ENCODE measurements at regions not wholly inside any gene's neighbourhood (a gene's known extent, or its start where the extent isn't known, plus 50 kb on each side); places are given as distances from the start of the nearest gene placed in this dataset.
"Not testable (repeated sequence)": the region's sequence is repeated elsewhere in the genome, so short reads cannot be mapped to it uniquely, and the experiment has no call there.

- DNase-seq (ENCODE audit: low spot score); intact Hi-C loops (cut with DNase I): not testable (repeated sequence)
Measured at GRCh38 chrX:90575155-90575554, 653.4 kb downstream of the TGIF2LX start.

DNA sequence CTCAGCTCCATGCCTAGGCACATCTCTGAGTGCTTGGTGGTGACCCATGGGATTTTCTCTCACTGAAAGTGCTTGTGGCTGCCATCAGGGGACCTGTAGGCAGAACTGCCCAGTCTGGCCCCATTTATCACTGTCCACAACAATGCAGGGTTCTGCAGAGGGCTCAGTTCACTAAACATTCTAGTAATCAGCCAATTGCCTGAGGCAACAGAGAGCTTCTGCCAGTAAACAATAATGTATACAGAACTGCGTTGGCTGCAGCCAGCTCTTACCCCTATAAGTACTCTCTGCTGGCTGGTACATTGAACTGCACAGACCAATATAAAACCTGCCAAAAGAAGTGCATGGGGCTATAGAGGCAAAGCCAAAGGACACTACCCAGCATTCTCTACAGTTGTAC, 680.2 kb downstream of the TGIF2LX start:
- intact Hi-C loops (cut with DNase I), result not testable (repeated sequence)

GRCh38 chrX:90605736-90606135, 684.0 kb downstream of the TGIF2LX start:
- DNase-seq (ENCODE audit: low spot score); intact Hi-C loops (cut with DNase I): not testable (repeated sequence)

More for the DNA sequence above, 680.2 kb downstream of the TGIF2LX start:
- not testable (repeated sequence) for DNase-seq (ENCODE audit: low spot score)

- peak; percentile 76 for DNase-seq (ENCODE audit: low spot score)
Measured at GRCh38 chrX:90617710-90618325, 696.1 kb downstream of the TGIF2LX start.

GRCh38 chrX:90665161-90665560, 743.5 kb downstream of the TGIF2LX start:
- DNase-seq (ENCODE audit: low spot score); intact Hi-C loops (cut with DNase I): not testable (repeated sequence)

More at GRCh38 chrX:90617710-90618325, 696.1 kb downstream of the TGIF2LX start:
- intact Hi-C loops (cut with DNase I), result no loop called here

DNA sequence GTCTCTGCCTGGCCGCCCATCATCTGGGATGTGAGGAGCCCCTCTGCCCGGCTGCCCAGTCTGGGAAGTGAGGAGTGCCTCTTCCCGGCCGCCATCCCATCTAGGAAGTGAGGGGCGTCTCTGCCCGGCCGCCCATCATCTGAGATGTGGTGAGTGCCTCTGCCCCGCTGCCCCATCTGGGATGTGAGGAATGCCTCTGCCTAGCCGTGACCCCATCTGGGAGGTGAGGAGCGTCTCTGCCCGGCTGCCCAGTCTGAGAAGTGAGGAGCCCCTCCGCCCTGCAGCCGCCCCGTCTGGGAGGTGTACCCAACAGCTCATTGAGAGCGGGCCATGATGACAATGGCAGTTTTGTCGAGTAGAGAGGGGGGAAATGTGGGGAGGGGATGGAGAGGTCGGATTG, 721.1 kb upstream of the PABPC5 start:
- intact Hi-C loops (cut with DNase I); DNase-seq (ENCODE audit: low spot score): not testable (repeated sequence)

DNA sequence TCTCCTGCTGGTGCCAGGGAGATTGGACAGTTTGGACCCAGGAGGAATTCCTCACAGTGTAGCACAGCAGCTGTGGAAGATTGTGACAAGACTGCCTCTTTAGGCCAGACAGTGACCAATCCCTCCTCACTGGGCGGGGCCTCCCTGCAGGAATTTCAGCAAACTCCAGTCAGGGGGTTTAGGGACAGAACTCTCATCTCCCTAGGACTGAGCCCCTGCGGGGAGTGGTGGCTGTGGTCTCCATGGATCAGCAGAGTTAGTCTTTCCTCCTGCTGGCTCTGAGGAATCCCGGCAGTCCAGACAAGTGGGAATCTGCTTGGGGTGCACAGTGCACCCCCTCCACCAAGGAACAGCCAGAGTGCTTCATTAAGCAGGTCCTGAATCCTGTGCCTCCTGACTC, 697.1 kb upstream of the PABPC5 start:
- DNase-seq (ENCODE audit: low spot score); intact Hi-C loops (cut with DNase I): not testable (repeated sequence)

GRCh38 chrX:90757619-90758018, 677.0 kb upstream of the PABPC5 start:
- intact Hi-C loops (cut with DNase I); DNase-seq (ENCODE audit: low spot score): not testable (repeated sequence)

GRCh38 chrX:90765482-90765881, 669.2 kb upstream of the PABPC5 start:
- peak; percentile 62 for DNase-seq (ENCODE audit: low spot score)
- intact Hi-C loops (cut with DNase I), result not testable (repeated sequence)

DNA sequence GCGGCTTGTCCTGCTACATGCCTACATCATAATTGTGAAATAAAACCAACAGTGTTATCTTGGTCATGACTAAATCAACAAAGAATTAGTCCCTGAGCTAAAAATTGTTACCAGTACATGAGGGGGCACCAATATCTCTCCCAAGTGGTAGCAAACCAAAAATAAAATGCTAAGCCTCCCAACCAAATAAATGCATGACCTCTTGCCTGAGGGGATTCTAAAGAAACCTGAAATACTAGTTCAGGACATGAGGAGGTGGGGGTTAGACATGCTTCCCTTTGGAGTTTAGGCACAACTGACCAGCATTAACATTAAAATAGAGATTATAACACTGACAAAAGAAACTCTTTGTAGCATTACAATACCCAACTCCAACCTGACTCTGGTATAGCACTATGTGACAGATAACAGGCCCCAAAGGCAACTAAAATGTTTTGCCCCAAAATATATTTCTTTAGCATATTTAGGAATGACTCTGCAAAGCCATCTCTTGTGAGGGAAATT, 654.3 kb upstream of the PABPC5 start:
- DNase-seq (ENCODE audit: low spot score); intact Hi-C loops (cut with DNase I): not testable (repeated sequence)

Measured in posterior vena cava (tissue), 2 donors.